ENCODE measurements at regions not wholly inside any gene's neighbourhood (a gene's known extent, or its start where the extent isn't known, plus 50 kb on each side); places are given as distances from the start of the nearest gene placed in this dataset.

- TF ChIP-seq CTCF (IDR thresholded peaks at IDR 0.05) (no peak), EP300 (IDR thresholded peaks at IDR 0.05) (no peak)
Measured at GRCh38 chr2:173511357-173511756, 156.7 kb downstream of the CDCA7 start.

Data from ovary (tissue), 3 donors.